Ishikawa (cell line): ENCODE measurements at regions not wholly inside any gene's neighbourhood (a gene's known extent, or its start where the extent isn't known, plus 50 kb on each side); places are given as distances from the start of the nearest gene placed in this dataset.

ENCODE experiments used
- FOXM1 ChIP-seq: IDR thresholded peaks from 2 replicates; pipeline ENCODE4 v1.6.1; 2012; ENCODE audit warnings: low read depth, borderline replicate concordance
- YY1 ChIP-seq: IDR thresholded peaks from 2 replicates; pipeline ENCODE4 v1.6.1; 2012; ENCODE audit warnings: low read depth

DNA sequence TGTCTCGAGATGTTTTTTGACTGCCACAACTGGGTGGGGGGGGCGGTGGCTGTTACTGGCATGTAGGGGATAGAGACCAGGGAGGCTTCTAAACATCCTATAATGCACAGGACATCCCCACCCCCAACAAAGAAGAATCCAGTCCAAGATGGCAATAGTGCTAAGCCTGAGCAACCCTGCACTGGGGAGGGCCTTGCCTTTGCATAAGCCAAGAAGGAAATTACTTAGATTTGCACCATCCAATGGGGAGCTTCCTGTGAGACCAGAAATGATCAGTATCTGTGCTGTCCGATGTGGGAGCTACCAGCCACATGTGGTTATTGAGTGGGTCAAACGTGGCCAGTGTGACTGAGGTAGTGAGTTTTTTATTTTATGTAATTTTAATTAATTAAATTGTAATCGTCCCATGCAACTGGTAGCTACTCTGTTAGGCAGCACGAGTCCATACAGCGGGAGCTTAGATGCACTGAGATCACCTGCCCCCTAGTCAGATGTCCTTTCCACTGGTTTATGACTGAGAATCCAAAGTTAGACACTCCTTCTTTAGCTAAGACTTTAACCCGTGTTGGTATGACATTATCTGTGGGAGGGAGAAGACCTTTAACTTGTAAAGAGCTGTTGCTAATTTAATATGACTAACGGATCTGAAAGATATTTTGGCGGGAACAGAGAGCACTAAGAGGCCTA is 97.4 kb upstream of the NEDD9 start:
- no peak for TF ChIP-seq FOXM1
- no peak for TF ChIP-seq YY1
